Neural progenitor cell (in vitro differentiated cells): ENCODE measurements at regions not wholly inside any gene's neighbourhood (a gene's known extent, or its start where the extent isn't known, plus 50 kb on each side); places are given as distances from the start of the nearest gene placed in this dataset.

Experiments used
- DNase-seq: peaks from one replicate; pipeline ENCODE4 v3.0.0-alpha.2; 2016; ENCODE audit warnings: low spot score
- H2AFZ ChIP-seq: fragments of 200-600 bp; sonication (generic); replicated peaks from 2 replicates; pipeline ENCODE4 v1.6.1; 2016; ENCODE audit warnings: antibody characterized with exemption
- H3F3A ChIP-seq: fragments of 200-600 bp; sonication (generic); 2 replicates; pipeline ENCODE4 v1.6.1; 2016; ENCODE audit warnings: antibody characterized with exemption, low read depth
- H3K27ac ChIP-seq: fragments of 200-600 bp; sonication (generic); 2 replicates; pipeline ENCODE4 v1.5.1; 2016; ENCODE audit warnings: mild to moderate bottlenecking
- H3K27me3 ChIP-seq: fragments of 200-600 bp; sonication (generic); 2 replicates; pipeline ENCODE4 v1.6.1; 2016; ENCODE audit warnings: mild to moderate bottlenecking, moderate library complexity
- H3K36me3 ChIP-seq: fragments of 200-600 bp; sonication (generic); 2 replicates; pipeline ENCODE4 v1.5.1; 2016
- H3K4me1 ChIP-seq: fragments of 200-600 bp; sonication (generic); 2 replicates; pipeline ENCODE4 v1.6.1; 2016; ENCODE audit warnings: mixed run types
- H3K4me2 ChIP-seq: fragments of 200-600 bp; sonication (generic); 2 replicates; pipeline ENCODE4 v1.6.1; 2016
- H3K4me3 ChIP-seq: fragments of 200-600 bp; sonication (generic); 2 replicates; pipeline ENCODE4 v1.5.1; 2016
- H3K79me2 ChIP-seq: fragments of 200-600 bp; sonication (generic); 2 replicates; pipeline ENCODE4 v1.6.1; 2016; ENCODE audit warnings: low read depth
- H3K9ac ChIP-seq: fragments of 200-600 bp; sonication (generic); 2 replicates; pipeline ENCODE4 v1.6.1; 2016
- H3K9me3 ChIP-seq: fragments of 200-600 bp; sonication (generic); 2 replicates; pipeline ENCODE4 v1.5.1; 2016; ENCODE audit warnings: low read depth
- H4K20me1 ChIP-seq: fragments of 200-600 bp; sonication (generic); 2 replicates; pipeline ENCODE4 v1.6.1; 2016; ENCODE audit warnings: low read depth
- H3K27ac Mint-ChIP-seq: 3 replicates; pipeline ENCODE4 v1.8.0; 2021; ENCODE audit warnings: mixed read lengths
- H3K27me3 Mint-ChIP-seq: 2 replicates; pipeline ENCODE4 v1.8.0; 2022; ENCODE audit warnings: low read depth, mild to moderate bottlenecking, inconsistent platforms, moderate library complexity, mixed read lengths; ENCODE audit not compliant: insufficient read depth
- H3K36me3 Mint-ChIP-seq: 3 replicates; pipeline ENCODE4 v1.8.0; 2021; ENCODE audit warnings: mixed read lengths
- H3K4me1 Mint-ChIP-seq: 3 replicates; pipeline ENCODE4 v1.8.0; 2021; ENCODE audit warnings: mixed read lengths
- H3K4me3 Mint-ChIP-seq: 3 replicates; pipeline ENCODE4 v1.8.0; 2021; ENCODE audit warnings: mild to moderate bottlenecking, moderate library complexity, mixed read lengths
- H3K9me3 Mint-ChIP-seq: 3 replicates; pipeline ENCODE4 v1.8.0; 2020; ENCODE audit warnings: mixed read lengths
- EZH2 ChIP-seq: fragments of 200-600 bp; sonication (generic); IDR thresholded peaks from 2 replicates; pipeline ENCODE4 v1.6.1; 2017; ENCODE audit warnings: antibody characterized with exemption, mild to moderate bottlenecking, moderate library complexity
- EZH2phosphoT487 ChIP-seq: fragments of 200-600 bp; sonication (generic); IDR thresholded peaks from 2 replicates; pipeline ENCODE4 v1.6.1; 2017; ENCODE audit warnings: antibody characterized with exemption
- TF ChIP-seq, protein P1 (sequence below): fragments of 200-600 bp; sonication (generic); IDR thresholded peaks from 2 replicates; pipeline ENCODE4 v1.5.1; 2017; ENCODE audit warnings: antibody characterized with exemption, mild to moderate bottlenecking

DNA sequence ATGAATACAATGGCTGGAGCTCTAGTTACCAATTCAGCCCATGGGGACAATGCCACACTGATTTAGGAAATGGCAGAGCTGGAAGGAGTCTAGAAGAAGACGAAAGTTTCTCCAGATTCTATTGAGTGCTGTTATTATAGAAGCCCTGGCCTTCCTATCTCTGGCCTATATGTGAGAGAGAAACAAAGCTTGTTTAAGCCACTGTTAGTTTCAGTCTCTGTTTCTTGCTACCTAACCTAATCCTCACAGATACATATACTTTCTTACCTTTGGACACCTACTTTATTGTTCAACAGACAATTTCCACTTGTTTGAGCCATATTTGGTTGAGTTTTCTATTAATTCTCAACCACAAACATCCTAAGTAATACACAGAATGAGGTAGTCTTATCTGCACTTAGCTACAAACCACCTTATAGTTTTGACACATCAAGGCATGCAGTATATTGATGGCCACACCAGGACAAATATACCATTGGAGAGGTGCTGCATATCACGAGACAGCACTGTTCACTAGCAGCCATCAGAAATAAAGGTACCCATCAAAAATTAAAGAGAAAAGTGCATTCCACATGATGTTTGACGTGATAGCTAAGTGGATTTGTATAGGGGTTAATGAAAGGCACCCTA is 190.2 kb downstream of the SMIM20 start:
- Histone ChIP-seq H3K36me3 (no peaks in the 10 kb centered on the region), H4K20me1 (no peaks in the 10 kb centered on the region), H3K9ac (no peak overlapping the region), H3K9me3 (no peaks in the 10 kb centered on the region), H3K27me3 (no peaks in the 10 kb centered on the region), H3F3A (no peaks in the 10 kb centered on the region), H3K27ac (no peak overlapping the region), H2AFZ (no peak overlapping the region), H3K4me2 (no peak overlapping the region), H3K4me1 (no peaks in the 10 kb centered on the region), H3K79me2 (no peaks in the 10 kb centered on the region), H3K4me3 (no peak overlapping the region)
- no peak for TF ChIP-seq EZH2phosphoT487
- no peak for TF ChIP-seq EZH2
- TF ChIP-seq, protein P1, sequence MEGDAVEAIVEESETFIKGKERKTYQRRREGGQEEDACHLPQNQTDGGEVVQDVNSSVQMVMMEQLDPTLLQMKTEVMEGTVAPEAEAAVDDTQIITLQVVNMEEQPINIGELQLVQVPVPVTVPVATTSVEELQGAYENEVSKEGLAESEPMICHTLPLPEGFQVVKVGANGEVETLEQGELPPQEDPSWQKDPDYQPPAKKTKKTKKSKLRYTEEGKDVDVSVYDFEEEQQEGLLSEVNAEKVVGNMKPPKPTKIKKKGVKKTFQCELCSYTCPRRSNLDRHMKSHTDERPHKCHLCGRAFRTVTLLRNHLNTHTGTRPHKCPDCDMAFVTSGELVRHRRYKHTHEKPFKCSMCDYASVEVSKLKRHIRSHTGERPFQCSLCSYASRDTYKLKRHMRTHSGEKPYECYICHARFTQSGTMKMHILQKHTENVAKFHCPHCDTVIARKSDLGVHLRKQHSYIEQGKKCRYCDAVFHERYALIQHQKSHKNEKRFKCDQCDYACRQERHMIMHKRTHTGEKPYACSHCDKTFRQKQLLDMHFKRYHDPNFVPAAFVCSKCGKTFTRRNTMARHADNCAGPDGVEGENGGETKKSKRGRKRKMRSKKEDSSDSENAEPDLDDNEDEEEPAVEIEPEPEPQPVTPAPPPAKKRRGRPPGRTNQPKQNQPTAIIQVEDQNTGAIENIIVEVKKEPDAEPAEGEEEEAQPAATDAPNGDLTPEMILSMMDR = no peak
- Mint-ChIP-seq H3K9me3 (no peaks in the 10 kb centered on the region), H3K4me1 (no peaks in the 10 kb centered on the region), H3K4me3 (no peak overlapping the region), H3K27me3 (peaks cover 4% of the 10 kb centered on the region), H3K36me3 (no peaks in the 10 kb centered on the region), H3K27ac (no peak overlapping the region)
- DNase-seq = no peak

DNA sequence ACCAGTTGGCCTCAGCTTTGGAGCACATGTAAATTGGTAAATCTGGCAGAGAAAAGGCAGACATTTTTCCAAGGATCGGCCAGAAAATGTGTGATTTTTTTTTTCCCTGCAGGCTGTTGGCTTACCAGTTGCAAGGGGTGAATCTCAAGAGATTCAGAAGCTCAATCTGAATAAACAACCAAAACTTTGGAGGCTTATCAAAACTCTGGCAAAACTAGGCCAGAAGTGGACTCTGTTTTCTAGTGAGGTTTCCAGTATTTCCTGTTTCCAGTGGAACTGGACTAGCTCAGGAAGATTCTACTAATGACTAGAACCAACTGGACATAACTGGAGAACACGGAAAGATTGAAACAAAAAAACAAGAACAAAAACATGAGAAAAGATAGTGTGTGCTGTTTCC is 191.3 kb downstream of the SMIM20 start:
- no peaks in the 10 kb centered on the region for H3K4me1 ChIP-seq
- H4K20me1 ChIP-seq = no peaks in the 10 kb centered on the region
- no peaks in the 10 kb centered on the region for H3K36me3 ChIP-seq
- no peaks in the 10 kb centered on the region for H3K9me3 ChIP-seq
- no peak overlapping the region for H3K27ac ChIP-seq
- Mint-ChIP-seq H3K27ac (no peak overlapping the region), H3K4me1 (no peaks in the 10 kb centered on the region), H3K4me3 (no peak overlapping the region), H3K27me3 (peaks cover 4% of the 10 kb centered on the region), H3K36me3 (no peaks in the 10 kb centered on the region), H3K9me3 (no peaks in the 10 kb centered on the region)
- no peaks in the 10 kb centered on the region for H3K27me3 ChIP-seq
- H3K79me2 ChIP-seq = no peaks in the 10 kb centered on the region
- H3K9ac ChIP-seq = no peak overlapping the region
- no peak overlapping the region for H2AFZ ChIP-seq
- DNase-seq = no peak
- H3K4me2 ChIP-seq = no peak overlapping the region
- no peaks in the 10 kb centered on the region for H3F3A ChIP-seq
- TF ChIP-seq, protein P1 = no peak
- TF ChIP-seq EZH2phosphoT487 (no peak), EZH2 (no peak)
- no peak overlapping the region for H3K4me3 ChIP-seq

- H3K4me1 Mint-ChIP-seq = no peaks in the 10 kb centered on the region
- no peak overlapping the region for H3K4me3 Mint-ChIP-seq
- no peaks in the 10 kb centered on the region for H3K9me3 ChIP-seq
- peaks cover 4% of the 10 kb centered on the region for H3K27me3 Mint-ChIP-seq
- H3K9ac ChIP-seq = no peak overlapping the region
- no peaks in the 10 kb centered on the region for H3F3A ChIP-seq
- no peaks in the 10 kb centered on the region for H3K9me3 Mint-ChIP-seq
- no peak overlapping the region for H3K27ac Mint-ChIP-seq
- H2AFZ ChIP-seq = no peak overlapping the region
- no peak overlapping the region for H3K27ac ChIP-seq
- H3K27me3 ChIP-seq = no peaks in the 10 kb centered on the region
- no peaks in the 10 kb centered on the region for H3K79me2 ChIP-seq
- TF ChIP-seq EZH2phosphoT487 = no peak
- TF ChIP-seq EZH2 = no peak
- TF ChIP-seq, protein P1 = no peak
- no peak overlapping the region for H3K4me3 ChIP-seq
- no peaks in the 10 kb centered on the region for H3K4me1 ChIP-seq
- no peak overlapping the region for H3K4me2 ChIP-seq
- no peak for DNase-seq
- no peaks in the 10 kb centered on the region for H4K20me1 ChIP-seq
- no peaks in the 10 kb centered on the region for H3K36me3 ChIP-seq
- no peaks in the 10 kb centered on the region for H3K36me3 Mint-ChIP-seq
Measured at GRCh38 chr4:26105815-26106699, 192.0 kb downstream of the SMIM20 start.
